ENCODE measurements at regions not wholly inside any gene's neighbourhood (a gene's known extent, or its start where the extent isn't known, plus 50 kb on each side); places are given as distances from the start of the nearest gene placed in this dataset.
"Not testable (repeated sequence)": the region's sequence is repeated elsewhere in the genome, so short reads cannot be mapped to it uniquely, and the experiment has no call there.

DNA sequence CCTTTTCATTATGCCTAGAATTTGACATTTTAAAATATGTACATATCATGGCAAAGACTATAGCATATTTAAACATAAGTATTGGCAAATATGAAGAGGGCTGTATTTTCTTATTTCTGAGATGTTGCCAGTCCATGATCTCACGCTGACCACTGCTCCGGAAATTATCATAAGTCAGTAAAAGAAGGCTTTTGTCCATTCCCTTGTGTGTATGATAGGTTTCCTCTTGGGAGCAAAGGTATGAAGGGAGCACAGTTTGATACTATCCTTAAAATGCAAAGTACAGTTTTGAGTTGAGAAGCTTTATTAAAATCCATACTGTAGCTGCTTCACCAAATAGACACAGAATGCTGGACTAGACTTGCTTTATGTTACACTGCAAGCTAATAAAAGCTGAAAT, 52.6 kb upstream of the AGA start:
- Histone ChIP-seq H3K4me3 (ENCODE audit: low read depth, low read length) (no peak overlapping the region), H3K27ac (no peak overlapping the region), H3K27me3 (ENCODE audit: insufficient read depth, low read depth, severe bottlenecking) (peaks cover 7% of the 10 kb centered on the region), H3K9me3 (ENCODE audit: severe bottlenecking) (no peaks in the 10 kb centered on the region), H3K36me3 (no peaks in the 10 kb centered on the region)
- no peak for DNase-seq
- TF ChIP-seq CTCF (IDR thresholded peaks at IDR 0.05; ENCODE audit: low read depth, low read length): no peak

- not testable (repeated sequence) for DNase-seq; H3K36me3 ChIP-seq; H3K27ac ChIP-seq; H3K9me3 ChIP-seq (ENCODE audit: severe bottlenecking); H3K4me3 ChIP-seq (ENCODE audit: low read depth, low read length)
- H3K27me3 ChIP-seq (ENCODE audit: insufficient read depth, low read depth, severe bottlenecking): peaks cover 13% of the 10 kb centered on the region
Observed at GRCh38 chr4:177495626-177496025, 53.4 kb upstream of the AGA start.

- no peak for DNase-seq
- H3K27me3 ChIP-seq (ENCODE audit: insufficient read depth, low read depth, severe bottlenecking): peaks cover 16% of the 10 kb centered on the region
- TF ChIP-seq CTCF (IDR thresholded peaks at IDR 0.05; ENCODE audit: low read depth, low read length): no peak
- H3K36me3 ChIP-seq: no peaks in the 10 kb centered on the region
- H3K27ac ChIP-seq: no peak overlapping the region
- no peak overlapping the region for H3K4me3 ChIP-seq (ENCODE audit: low read depth, low read length)
- H3K9me3 ChIP-seq (ENCODE audit: severe bottlenecking): peaks cover 2% of the 10 kb centered on the region
Observed at GRCh38 chr4:177499537-177499936, 57.3 kb upstream of the AGA start.

DNA sequence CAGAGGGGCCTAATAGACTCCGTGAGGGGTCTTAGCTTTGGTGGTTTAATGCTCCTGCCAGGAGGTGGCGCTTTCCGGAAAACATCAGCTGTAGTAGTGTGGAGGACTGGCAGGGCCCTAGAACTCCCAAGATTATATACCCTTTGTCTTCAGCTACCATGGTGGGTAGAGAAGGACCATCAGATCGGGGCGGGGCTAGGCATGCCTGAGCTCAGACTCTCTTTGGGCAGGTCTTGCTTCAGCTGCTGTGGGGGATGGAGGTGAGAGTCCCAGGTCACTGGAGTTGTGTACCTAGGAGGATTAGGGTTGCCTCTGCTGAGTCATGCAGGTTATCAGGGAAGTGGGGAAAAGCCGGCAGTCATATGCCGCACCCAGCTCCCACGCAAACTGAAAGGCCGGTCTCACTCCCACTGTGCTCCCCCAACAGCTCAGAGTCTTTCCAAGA, 63.0 kb upstream of the AGA start:
- DNase-seq: peak; percentile 12

DNA sequence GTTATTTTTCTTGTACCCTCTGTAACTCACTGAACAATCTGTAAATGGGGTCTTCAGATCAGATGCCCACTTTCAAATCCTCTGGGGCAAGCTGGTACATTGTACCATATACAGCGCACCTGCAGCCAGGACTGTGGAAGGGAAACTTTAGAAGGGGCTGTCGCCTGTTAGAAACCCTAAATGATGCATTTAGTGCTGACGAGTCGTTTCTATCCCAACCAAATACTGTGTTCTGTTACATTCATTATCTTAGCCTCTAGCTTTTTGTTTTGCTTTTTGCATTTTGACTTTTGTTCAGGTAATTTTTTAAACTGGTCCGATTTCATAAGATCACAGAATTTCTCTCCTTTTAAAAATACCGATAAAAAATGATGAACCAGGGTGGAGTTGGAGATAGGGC, 66.4 kb upstream of the AGA start:
- Histone ChIP-seq H3K27me3 (ENCODE audit: insufficient read depth, low read depth, severe bottlenecking) (peaks cover 28% of the 10 kb centered on the region), H3K36me3 (no peaks in the 10 kb centered on the region), H3K9me3 (ENCODE audit: severe bottlenecking) (peaks cover 2% of the 10 kb centered on the region), H3K27ac (no peak overlapping the region), H3K4me3 (ENCODE audit: low read depth, low read length) (no peak overlapping the region)
- no peak for DNase-seq
- TF ChIP-seq CTCF (IDR thresholded peaks at IDR 0.05; ENCODE audit: low read depth, low read length): no peak

More for the DNA sequence above, 63.0 kb upstream of the AGA start:
- Histone ChIP-seq H3K27ac (no peak overlapping the region), H3K36me3 (no peaks in the 10 kb centered on the region), H3K9me3 (ENCODE audit: severe bottlenecking) (no peaks in the 10 kb centered on the region), H3K27me3 (ENCODE audit: insufficient read depth, low read depth, severe bottlenecking) (peaks cover 36% of the 10 kb centered on the region), H3K4me3 (ENCODE audit: low read depth, low read length) (no peak overlapping the region)
- 0 out of 2 replicates have a peak, but pooled peaks have one; percentile 26 for TF ChIP-seq CTCF (IDR thresholded peaks at IDR 0.05; ENCODE audit: low read depth, low read length)

DNA sequence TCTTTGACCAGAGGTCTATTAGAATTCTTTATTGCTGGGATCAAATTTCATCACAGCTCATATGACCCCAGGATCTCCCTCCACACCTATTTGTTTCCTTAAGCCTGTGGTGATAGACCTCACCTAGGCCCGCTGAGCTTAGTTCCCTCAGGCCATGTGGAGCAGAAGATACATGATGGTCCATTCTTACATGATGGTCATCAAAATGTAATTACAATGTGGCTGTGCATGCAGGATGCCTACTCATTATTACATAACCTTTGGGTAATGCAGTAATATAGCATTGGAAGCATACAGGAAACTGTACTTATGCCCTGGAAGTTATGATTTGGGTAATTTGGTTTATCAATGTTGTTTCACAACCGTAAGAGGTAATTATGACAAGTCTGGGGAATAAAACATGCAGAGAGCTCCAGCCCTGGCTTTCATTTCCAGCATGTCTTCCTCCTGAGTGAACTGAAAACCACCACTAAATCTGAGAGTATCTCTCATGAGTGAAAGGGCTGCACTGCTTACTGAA, 67.0 kb upstream of the AGA start:
- no peak for DNase-seq
- Histone ChIP-seq H3K4me3 (ENCODE audit: low read depth, low read length) (no peak overlapping the region), H3K36me3 (no peaks in the 10 kb centered on the region), H3K27me3 (ENCODE audit: insufficient read depth, low read depth, severe bottlenecking) (peaks cover 28% of the 10 kb centered on the region), H3K27ac (no peak overlapping the region), H3K9me3 (ENCODE audit: severe bottlenecking) (peaks cover 2% of the 10 kb centered on the region)
- TF ChIP-seq CTCF (IDR thresholded peaks at IDR 0.05; ENCODE audit: low read depth, low read length): no peak
